Sciatic nerve (tissue), 2 donors: ENCODE measurements at regions not wholly inside any gene's neighbourhood (a gene's known extent, or its start where the extent isn't known, plus 50 kb on each side); places are given as distances from the start of the nearest gene placed in this dataset.

ENCODE experiments used
- ATAC-seq: fragments of 200-7000 bp; cut with Tn5 transposase; one replicate; pipeline ENCODE4 v1.9.1; 2020; ENCODE audit warnings: mild to moderate bottlenecking, moderate library complexity
- DNase-seq: peaks from one replicate; pipeline ENCODE4 v3.0.0-alpha.2; 2020; ENCODE audit warnings: low spot score
- intact Hi-C: fragments of 100-400 bp; cut with DNase I; formaldehyde crosslinking; loops from one replicate; pipeline ENCODE4 v1.14.2; 2022
- donor health status: DM: no; HTN: no; CAD: no.
- donor health status: DM: no; HTN: no; CAD: no.

GRCh38 chr1:190540366-190540765 is 62.7 kb upstream of the BRINP3 start:
- ATAC-seq = no peak
- no peak for DNase-seq
- intact Hi-C loops = no loop called here

DNA sequence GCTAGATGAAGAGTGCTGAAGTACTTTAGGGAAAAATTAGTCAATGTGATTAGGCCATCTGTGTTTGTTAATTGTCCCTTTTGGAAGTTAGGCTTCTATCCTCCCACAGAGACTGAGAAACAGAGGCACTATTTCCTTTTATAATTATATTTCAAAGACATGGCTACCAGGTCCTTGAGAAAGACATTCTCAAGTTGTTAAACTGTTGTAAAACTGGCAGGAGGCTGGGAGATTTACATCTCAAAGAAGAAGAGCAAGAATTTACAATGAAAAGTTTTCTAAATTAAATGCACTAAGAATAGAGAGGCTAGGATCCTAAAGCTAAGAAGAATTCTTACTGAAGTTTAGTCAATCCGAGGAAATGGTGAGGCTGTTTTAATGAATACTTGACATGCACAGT is 74.0 kb upstream of the BRINP3 start:
- no peak for ATAC-seq
- intact Hi-C loops = no loop called here
- no peak for DNase-seq

GRCh38 chr1:190560161-190560681 is 82.6 kb upstream of the BRINP3 start:
- DNase-seq = no peak
- intact Hi-C loops = no loop called here
- ATAC-seq = no peak

DNA sequence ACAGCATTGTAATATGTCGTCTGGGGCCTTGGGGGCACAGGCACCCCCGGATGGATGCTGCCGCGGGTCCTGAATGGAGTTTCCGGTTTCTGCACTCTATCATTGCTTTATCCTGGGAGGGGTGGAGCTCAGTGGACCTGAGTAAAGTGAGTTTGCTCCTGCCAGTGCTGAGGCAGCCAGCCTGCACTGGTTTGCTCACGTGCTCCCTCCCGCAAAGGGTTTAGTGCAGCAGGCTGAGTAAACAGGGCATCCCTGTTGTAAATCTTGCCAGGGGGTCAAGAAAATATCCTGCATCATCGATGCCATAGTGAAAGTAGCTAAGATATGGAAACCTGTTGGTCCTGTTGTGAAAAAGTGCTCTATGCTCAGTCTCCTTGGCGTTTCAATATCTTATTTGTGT is 85.6 kb upstream of the BRINP3 start:
- intact Hi-C loops = no loop called here
- DNase-seq (no peak), ATAC-seq (no peak)

- no peak for ATAC-seq
- intact Hi-C loops = no loop called here
- DNase-seq = no peak
Measured at GRCh38 chr1:190564117-190564516, 86.5 kb upstream of the BRINP3 start.

GRCh38 chr1:190578017-190578416 is 100.4 kb upstream of the BRINP3 start:
- ATAC-seq = no peak
- intact Hi-C loops = no loop called here
- no peak for DNase-seq

DNA sequence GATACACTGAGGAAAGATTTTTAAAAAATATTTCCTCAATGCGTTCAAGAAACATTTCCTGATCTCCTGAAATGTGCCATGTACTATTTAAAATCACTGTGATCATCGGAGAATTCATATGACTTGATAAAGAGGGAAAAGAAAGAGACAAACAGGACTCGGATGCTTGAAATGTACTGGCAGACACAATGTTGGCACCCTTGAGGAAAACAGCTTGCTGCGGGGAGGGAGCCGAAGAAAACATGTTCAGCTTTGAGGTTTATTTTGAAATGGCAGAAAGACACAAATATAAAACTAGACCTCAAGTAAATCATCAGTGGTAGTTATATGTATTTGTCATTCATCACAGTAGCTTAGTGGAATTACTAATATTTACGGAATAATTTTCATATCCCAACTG is 100.9 kb upstream of the BRINP3 start:
- DNase-seq (no peak), ATAC-seq (no peak)
- intact Hi-C loops = no loop called here

- ATAC-seq (no peak), DNase-seq (no peak)
- intact Hi-C loops = no loop called here
Measured at GRCh38 chr1:190579552-190580193, 102.0 kb upstream of the BRINP3 start.

GRCh38 chr1:190583862-190584261 is 106.2 kb upstream of the BRINP3 start:
- intact Hi-C loops = no loop called here
- no peak for DNase-seq
- ATAC-seq = no peak

- no peak for ATAC-seq
- intact Hi-C loops = no loop called here
- no peak for DNase-seq
Measured at GRCh38 chr1:190588424-190588823, 110.8 kb upstream of the BRINP3 start.

GRCh38 chr1:190595438-190595837 is 117.8 kb upstream of the BRINP3 start:
- ATAC-seq (no peak), DNase-seq (no peak)
- intact Hi-C loops = no loop called here

GRCh38 chr1:190597294-190597693 is 119.6 kb upstream of the BRINP3 start:
- no peak for ATAC-seq
- intact Hi-C loops = no loop called here
- DNase-seq = no peak

GRCh38 chr1:190599670-190600069 is 122.0 kb upstream of the BRINP3 start:
- intact Hi-C loops = no loop called here
- ATAC-seq (no peak), DNase-seq (no peak)

GRCh38 chr1:190602325-190602724 is 124.7 kb upstream of the BRINP3 start:
- intact Hi-C loops = no loop called here
- ATAC-seq (no peak), DNase-seq (no peak)

DNA sequence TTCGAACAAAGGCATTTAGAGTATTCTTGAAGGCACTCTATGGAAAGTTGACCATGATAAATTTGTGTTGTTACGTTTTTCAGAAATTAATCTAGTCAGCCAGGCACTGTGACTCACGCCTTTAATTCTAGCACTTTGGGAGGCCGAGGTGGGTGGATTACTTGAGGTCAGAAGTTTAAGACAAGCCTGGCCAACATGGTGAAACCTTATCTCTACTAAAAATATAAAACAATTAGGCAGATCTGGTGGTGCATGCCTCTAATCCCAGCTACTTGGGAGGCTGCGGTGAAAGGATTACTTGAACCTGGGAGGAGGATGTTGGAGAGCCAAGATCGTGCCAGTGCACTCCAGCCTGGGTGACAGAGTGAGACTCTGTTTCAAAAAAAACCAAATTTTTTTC is 130.6 kb upstream of the BRINP3 start:
- no peak for DNase-seq
- intact Hi-C loops = no loop called here
- no peak for ATAC-seq

DNA sequence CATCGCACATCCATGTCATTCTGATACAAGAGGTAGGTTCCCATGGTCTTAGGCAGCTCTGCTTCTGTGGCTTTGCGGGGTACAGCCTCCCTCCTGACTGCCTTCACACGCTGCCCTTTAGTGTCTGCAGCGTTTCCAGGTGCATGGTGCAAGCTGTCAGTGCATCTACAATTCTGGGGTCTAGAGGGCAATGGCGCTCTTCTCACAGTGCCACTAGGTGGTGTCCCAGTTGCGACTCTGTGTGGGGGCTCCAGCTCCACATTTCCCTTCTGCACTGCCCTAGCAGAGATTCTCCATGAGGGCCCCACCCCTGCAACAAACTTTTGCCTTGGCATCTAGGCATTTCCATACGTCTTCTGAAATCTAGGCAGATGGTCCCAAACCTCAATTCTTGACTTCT is 138.2 kb upstream of the BRINP3 start:
- ATAC-seq (no peak), DNase-seq (no peak)
- intact Hi-C loops = no loop called here

DNA sequence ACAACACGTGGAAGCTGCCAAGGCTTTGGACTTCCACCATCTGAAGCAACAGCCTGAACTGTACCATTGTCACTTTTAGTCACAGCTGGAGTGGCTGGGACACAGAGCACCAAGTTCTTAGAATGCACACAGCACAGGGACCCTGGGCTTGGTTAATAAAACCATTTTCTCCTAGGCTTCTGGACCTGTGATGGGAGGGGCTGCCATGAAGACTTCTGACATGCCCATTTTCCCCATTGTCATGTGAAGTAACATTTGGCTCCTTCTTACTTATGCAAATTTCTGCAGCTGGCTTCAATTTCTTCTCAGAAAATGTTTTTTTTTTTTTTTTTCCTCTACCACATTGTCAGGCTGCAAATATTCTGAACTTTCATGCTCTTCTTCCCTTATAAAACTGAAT is 138.6 kb upstream of the BRINP3 start:
- DNase-seq = no peak
- ATAC-seq = no peak
- intact Hi-C loops = no loop called here

GRCh38 chr1:190619724-190620123 is 142.1 kb upstream of the BRINP3 start:
- DNase-seq (no peak), ATAC-seq (no peak)
- intact Hi-C loops = no loop called here

- DNase-seq = no peak
Measured at GRCh38 chr1:190633488-190633887, 155.8 kb upstream of the BRINP3 start.

GRCh38 chr1:190634134-190634533 is 156.5 kb upstream of the BRINP3 start:
- no peak for DNase-seq
- intact Hi-C loops = no loop called here
- no peak for ATAC-seq

More at GRCh38 chr1:190633488-190633887, 155.8 kb upstream of the BRINP3 start:
- ATAC-seq = no peak
- intact Hi-C loops = no loop called here

DNA sequence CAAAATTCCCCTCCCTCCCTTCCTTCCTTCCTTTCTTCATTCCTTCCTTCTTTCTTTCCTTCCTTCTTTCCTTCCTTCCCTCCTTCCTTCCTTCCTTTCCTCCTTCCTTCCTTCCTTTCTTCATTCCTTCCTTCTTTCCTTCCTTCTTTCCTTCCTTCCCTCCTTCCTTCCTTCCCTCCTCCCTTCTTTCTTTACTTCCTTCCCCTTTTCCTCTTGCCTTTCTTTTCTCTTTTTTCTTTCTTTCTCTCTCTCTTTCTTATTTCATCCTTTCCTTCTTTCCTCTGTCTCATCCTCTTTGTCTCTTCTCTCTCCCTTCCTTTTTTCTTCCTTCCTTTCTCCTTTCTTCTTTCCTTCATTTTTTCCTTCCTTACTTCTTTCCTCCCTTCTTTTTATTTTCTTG is 171.9 kb upstream of the BRINP3 start:
- intact Hi-C loops = no loop called here
- DNase-seq (no peak), ATAC-seq (no peak)
